Gastrocnemius medialis (tissue), 4 donors: ENCODE measurements at regions not wholly inside any gene's neighbourhood (a gene's known extent, or its start where the extent isn't known, plus 50 kb on each side); places are given as distances from the start of the nearest gene placed in this dataset.
"Not testable (repeated sequence)": the region's sequence is repeated elsewhere in the genome, so short reads cannot be mapped to it uniquely, and the experiment has no call there.

Experiments used
- ATAC-seq, 2 donors: fragments of 150-250 bp; one replicate each; pipeline ENCODE4 v1.9.1; 2016
- DNase-seq, 2 donors: peaks; one replicate each; pipeline ENCODE4 v3.0.0-alpha.2; 2019
- H3K27ac ChIP-seq, 4 donors: fragments of 200-600 bp; sonication (generic); 1 replicate in 1 of 4; 2 replicates in 3 of 4; pipeline ENCODE4 v1.5.1; 2016 to 2018; ENCODE audit warnings: mild to moderate bottlenecking in 2 of 4, moderate library complexity in 1 of 4
- H3K27me3 ChIP-seq, 3 donors: fragments of 200-600 bp; sonication (generic) in 2 of 3; 1 replicate in 1 of 3; 2 replicates in 2 of 3; pipeline versions ENCODE4 v1.5.1 to v1.6.0; 2016 to 2019; ENCODE audit warnings: mild to moderate bottlenecking in 1 of 3, moderate library complexity in 1 of 3
- H3K36me3 ChIP-seq, 2 donors: fragments of 200-600 bp; sonication (generic) in 1 of 2; one replicate each; pipeline ENCODE4 v1.5.1; 2017 to 2018
- H3K4me1 ChIP-seq, 2 donors: fragments of 200-600 bp; sonication (generic) in 1 of 2; one replicate each; pipeline ENCODE4 v1.5.1; 2016 to 2017; ENCODE audit warnings: mild to moderate bottlenecking in 2 of 2
- H3K4me3 ChIP-seq, 4 donors: fragments of 200-600 bp; sonication (generic) in 3 of 4; 1 replicate in 1 of 4; 2 replicates in 3 of 4; pipeline ENCODE4 v1.5.1; 2016 to 2019; ENCODE audit warnings: mild to moderate bottlenecking in 2 of 4
- H3K9me3 ChIP-seq, 3 donors: fragments of 200-600 bp; sonication (generic) in 2 of 3; 1 replicate in 1 of 3; 2 replicates in 2 of 3; pipeline ENCODE4 v1.5.1; 2016 to 2019
- POLR2A ChIP-seq, 2 donors: fragments of 450-650 bp; IDR thresholded peaks; one replicate each; pipeline ENCODE4 v1.6.1; 2017; ENCODE audit warnings: antibody characterized with exemption in 2 of 2, mild to moderate bottlenecking in 2 of 2, moderate library complexity in 2 of 2
- in situ Hi-C, 4 donors: fragments of 200-750 bp; cut with MboI; loops; one replicate each; pipeline versions ENCODE4 v1.15.0 to v1.8.0; 2017; ENCODE audit warnings: low sequenced_read_pairs in 4 of 4
- intact Hi-C: fragments of 100-400 bp; cut with DNase I; formaldehyde crosslinking; loops from one replicate; pipeline ENCODE4 v1.15.1; 2023; ENCODE audit warnings: low total_unique reads
- TF ChIP-seq, protein P1 (sequence below), 5 experiments: fragments of 450-650 bp in 3 of 5; fragments of 200-600 bp in 2 of 5; sonication (generic) in 2 of 5; IDR thresholded peaks in 4 of 5; conservative IDR thresholded peaks in 1 of 5; 1 replicate in 4 of 5; 2 replicates in 1 of 5; pipeline ENCODE4 v1.5.1; 2016 to 2019; ENCODE audit warnings: antibody characterized with exemption in 5 of 5, mild to moderate bottlenecking in 3 of 5, moderate library complexity in 3 of 5

DNA sequence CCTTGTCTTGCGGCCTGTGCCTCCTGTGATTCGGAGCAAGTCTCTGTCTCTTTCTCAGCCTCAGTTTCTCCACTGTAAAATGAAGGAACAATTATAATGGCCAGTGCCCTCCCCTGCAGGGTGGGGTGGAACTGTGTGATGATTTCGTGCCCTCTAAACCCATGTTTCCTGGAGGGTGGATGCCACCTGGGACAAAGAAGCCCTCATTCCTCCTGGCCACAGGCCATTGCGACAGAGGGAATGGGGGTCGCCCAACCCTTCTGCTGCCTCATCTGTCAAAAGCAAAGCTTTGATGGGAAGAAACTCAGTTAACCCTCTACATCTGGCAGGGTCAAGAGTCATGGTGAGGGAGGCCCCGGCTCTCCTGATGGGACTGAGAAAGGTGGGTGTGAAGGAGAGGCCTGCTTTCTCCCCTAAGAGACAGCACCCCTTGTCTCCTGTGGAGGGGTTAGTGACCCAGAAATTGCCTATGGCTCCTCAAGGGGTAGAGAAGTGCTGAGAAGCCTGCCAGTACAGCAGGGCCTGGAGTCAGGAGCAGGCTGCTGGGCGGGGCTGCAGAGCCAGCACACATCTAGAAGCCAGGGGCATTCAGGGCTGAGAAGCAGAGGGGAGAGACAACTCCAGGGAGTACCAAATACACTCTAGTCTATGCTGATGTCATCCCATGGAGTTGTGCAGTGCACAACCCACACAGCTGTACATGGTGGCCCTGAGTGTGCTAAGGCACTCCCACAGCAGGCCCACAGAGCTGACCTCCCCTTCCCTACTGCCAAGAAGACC is 61.0 kb downstream of the PLXNA1 start:
- Histone ChIP-seq H3K36me3 (no peaks in the 10 kb centered on the region), H3K4me1 (no peaks in the 10 kb centered on the region), H3K4me3 (no peak overlapping the region), H3K9me3 (no peaks in the 10 kb centered on the region), H3K27me3 (no peaks in the 10 kb centered on the region), H3K27ac (no peak overlapping the region)
- in situ Hi-C loops (no loop called here), intact Hi-C loops (no loop called here)
- DNase-seq (peak in 1 of 2 donors; percentile 2), ATAC-seq (no peak)
- TF ChIP-seq, protein P1, sequence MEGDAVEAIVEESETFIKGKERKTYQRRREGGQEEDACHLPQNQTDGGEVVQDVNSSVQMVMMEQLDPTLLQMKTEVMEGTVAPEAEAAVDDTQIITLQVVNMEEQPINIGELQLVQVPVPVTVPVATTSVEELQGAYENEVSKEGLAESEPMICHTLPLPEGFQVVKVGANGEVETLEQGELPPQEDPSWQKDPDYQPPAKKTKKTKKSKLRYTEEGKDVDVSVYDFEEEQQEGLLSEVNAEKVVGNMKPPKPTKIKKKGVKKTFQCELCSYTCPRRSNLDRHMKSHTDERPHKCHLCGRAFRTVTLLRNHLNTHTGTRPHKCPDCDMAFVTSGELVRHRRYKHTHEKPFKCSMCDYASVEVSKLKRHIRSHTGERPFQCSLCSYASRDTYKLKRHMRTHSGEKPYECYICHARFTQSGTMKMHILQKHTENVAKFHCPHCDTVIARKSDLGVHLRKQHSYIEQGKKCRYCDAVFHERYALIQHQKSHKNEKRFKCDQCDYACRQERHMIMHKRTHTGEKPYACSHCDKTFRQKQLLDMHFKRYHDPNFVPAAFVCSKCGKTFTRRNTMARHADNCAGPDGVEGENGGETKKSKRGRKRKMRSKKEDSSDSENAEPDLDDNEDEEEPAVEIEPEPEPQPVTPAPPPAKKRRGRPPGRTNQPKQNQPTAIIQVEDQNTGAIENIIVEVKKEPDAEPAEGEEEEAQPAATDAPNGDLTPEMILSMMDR (IDR thresholded peaks at IDR 0.05 in 4 of 5, conservative IDR thresholded peaks at IDR 0.05 in 1 of 5), result no peak
- TF ChIP-seq POLR2A (IDR thresholded peaks at IDR 0.05), result no peak

DNA sequence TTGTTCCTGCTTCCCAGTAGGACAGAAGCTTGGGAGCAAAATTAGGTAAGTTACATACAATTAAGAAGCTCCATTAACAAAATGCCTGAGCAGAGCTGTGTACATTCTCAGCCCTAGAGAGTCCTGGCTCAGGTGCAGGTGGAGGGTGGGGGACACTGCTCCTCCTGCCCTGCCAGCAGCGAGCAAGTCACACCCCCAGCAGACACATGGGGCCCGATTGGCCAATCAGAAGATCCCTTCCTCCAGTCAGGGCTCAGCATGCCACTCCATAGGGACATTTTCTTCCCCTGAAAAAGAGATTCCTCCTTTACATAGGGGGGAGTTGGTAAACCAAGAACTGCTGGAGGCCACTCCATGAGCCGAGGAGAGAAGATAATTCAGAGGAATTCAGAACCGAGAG is 62.1 kb downstream of the PLXNA1 start:
- Histone ChIP-seq H3K36me3 (no peaks in the 10 kb centered on the region), H3K4me3 (no peak overlapping the region), H3K4me1 (no peaks in the 10 kb centered on the region), H3K27ac (no peak overlapping the region), H3K27me3 (no peaks in the 10 kb centered on the region), H3K9me3 (no peaks in the 10 kb centered on the region)
- in situ Hi-C loops (no loop called here), intact Hi-C loops (no loop called here)
- TF ChIP-seq, protein P1 (IDR thresholded peaks at IDR 0.05 in 4 of 5, conservative IDR thresholded peaks at IDR 0.05 in 1 of 5), result no peak
- TF ChIP-seq POLR2A (IDR thresholded peaks at IDR 0.05), result no peak
- DNase-seq, result peak in 1 of 2 donors; percentile 7
- no peak for ATAC-seq

- H3K36me3 ChIP-seq, result no peaks in the 10 kb centered on the region
- no peaks in the 10 kb centered on the region for H3K27me3 ChIP-seq
- H3K27ac ChIP-seq, result no peak overlapping the region
- TF ChIP-seq, protein P1 (IDR thresholded peaks at IDR 0.05 in 4 of 5, conservative IDR thresholded peaks at IDR 0.05 in 1 of 5), result no peak
- TF ChIP-seq POLR2A (IDR thresholded peaks at IDR 0.05), result no peak
- ATAC-seq, result no peak
- H3K4me3 ChIP-seq, result no peak overlapping the region
- no peak for DNase-seq
- in situ Hi-C loops, result no loop called here
- intact Hi-C loops, result no loop called here
- H3K4me1 ChIP-seq, result no peaks in the 10 kb centered on the region
- no peaks in the 10 kb centered on the region for H3K9me3 ChIP-seq
Observed at GRCh38 chr3:127045435-127046045, 62.6 kb downstream of the PLXNA1 start.

- H3K4me1 ChIP-seq, H3K4me3 ChIP-seq, in situ Hi-C loops, H3K27me3 ChIP-seq, intact Hi-C loops, ATAC-seq, H3K27ac ChIP-seq, H3K9me3 ChIP-seq, H3K36me3 ChIP-seq: not testable (repeated sequence)
- DNase-seq, result peak in 1 of 2 donors; percentile 5
Observed at GRCh38 chr3:127046690-127047089, 63.8 kb downstream of the PLXNA1 start.

GRCh38 chr3:127049393-127049792 is 66.5 kb downstream of the PLXNA1 start:
- in situ Hi-C loops (no loop called here), intact Hi-C loops (no loop called here)
- H3K36me3 ChIP-seq, result no peaks in the 10 kb centered on the region
- H3K9me3 ChIP-seq, result no peaks in the 10 kb centered on the region
- TF ChIP-seq POLR2A (IDR thresholded peaks at IDR 0.05), result no peak
- TF ChIP-seq, protein P1 (IDR thresholded peaks at IDR 0.05 in 4 of 5, conservative IDR thresholded peaks at IDR 0.05 in 1 of 5), result no peak
- no peak overlapping the region for H3K4me3 ChIP-seq
- no peak for ATAC-seq
- H3K4me1 ChIP-seq, result no peaks in the 10 kb centered on the region
- no peak overlapping the region for H3K27ac ChIP-seq
- no peaks in the 10 kb centered on the region for H3K27me3 ChIP-seq
- DNase-seq, result peak in 1 of 2 donors; percentile 2
